Astrocyte of the spinal cord (primary cell): ENCODE measurements at regions not wholly inside any gene's neighbourhood (a gene's known extent, or its start where the extent isn't known, plus 50 kb on each side); places are given as distances from the start of the nearest gene placed in this dataset.

Experiments used
- DNase-seq: peaks from one replicate; pipeline ENCODE4 v3.0.0; 2011; ENCODE audit warnings: low read depth, low spot score
- H3K4me3 ChIP-seq: 2 replicates; pipeline ENCODE4 v1.5.1; 2011; ENCODE audit warnings: low read depth, mild to moderate bottlenecking, low read length, moderate library complexity
- CTCF ChIP-seq: IDR thresholded peaks from 2 replicates; pipeline ENCODE4 v1.5.1; 2012; ENCODE audit warnings: low read depth, mild to moderate bottlenecking, low read length, inconsistent platforms
- in situ Hi-C: cut with HindIII; loops from 2 replicates; pipeline ENCODE4 v1.10.0; 2017; ENCODE audit warnings: low sequenced_read_pairs

- no peak for TF ChIP-seq CTCF
- no peak overlapping the region for H3K4me3 ChIP-seq
- in situ Hi-C loops = no loop called here
- DNase-seq = no peak
Measured at GRCh38 chr21:31479222-31479621, 135.2 kb upstream of the TIAM1 start.

GRCh38 chr21:31476263-31477022 lies 132.4 kb upstream of the TIAM1 start:
- TF ChIP-seq CTCF = no peak
- no peak overlapping the region for H3K4me3 ChIP-seq
- no peak for DNase-seq
- in situ Hi-C loops = no loop called here

GRCh38 chr21:31475223-31475622 lies 131.2 kb upstream of the TIAM1 start:
- no peak for DNase-seq
- H3K4me3 ChIP-seq = no peak overlapping the region
- in situ Hi-C loops = no loop called here
- no peak for TF ChIP-seq CTCF

GRCh38 chr21:31473685-31474345 lies 129.8 kb upstream of the TIAM1 start:
- no peak overlapping the region for H3K4me3 ChIP-seq
- peak; percentile 16 for DNase-seq
- in situ Hi-C loops = no loop called here
- TF ChIP-seq CTCF = no peak

- no peak overlapping the region for H3K4me3 ChIP-seq
- TF ChIP-seq CTCF = no peak
- in situ Hi-C loops = no loop called here
- no peak for DNase-seq
Measured at GRCh38 chr21:31471865-31472264, 127.8 kb upstream of the TIAM1 start.

- no peak overlapping the region for H3K4me3 ChIP-seq
- in situ Hi-C loops = no loop called here
- no peak for DNase-seq
- no peak for TF ChIP-seq CTCF
Measured at GRCh38 chr21:31470896-31471694, 127.0 kb upstream of the TIAM1 start.
